Vagina (tissue), 2 donors: ENCODE measurements at regions not wholly inside any gene's neighbourhood (a gene's known extent, or its start where the extent isn't known, plus 50 kb on each side); places are given as distances from the start of the nearest gene placed in this dataset.

Source experiments
- DNase-seq, 2 donors: peaks; one replicate each; pipeline ENCODE4 v3.0.0-alpha.2; 2017; ENCODE audit errors: extremely low spot score in 2 of 2
- H3K27ac ChIP-seq: fragments of 200-600 bp; sonication (generic); one replicate; pipeline ENCODE4 v1.5.1; 2019
- H3K27me3 ChIP-seq: fragments of 200-600 bp; sonication (generic); one replicate; pipeline ENCODE4 v1.5.1; 2019
- H3K36me3 ChIP-seq, 2 donors: fragments of 200-600 bp; sonication (generic); one replicate each; pipeline ENCODE4 v1.5.1; 2017 to 2019
- H3K4me1 ChIP-seq: fragments of 200-600 bp; sonication (generic); one replicate; pipeline ENCODE4 v1.5.1; 2019
- H3K4me3 ChIP-seq, 2 donors: fragments of 200-600 bp; sonication (generic); 1 replicate in 1 of 2; 2 replicates in 1 of 2; pipeline ENCODE4 v1.5.1; 2016 to 2019
- H3K9me3 ChIP-seq: fragments of 200-600 bp; sonication (generic); one replicate; pipeline ENCODE4 v1.5.1; 2019
- POLR2A ChIP-seq, 2 donors: fragments of 450-650 bp; IDR thresholded peaks; one replicate each; pipeline ENCODE4 v1.6.1; 2017; ENCODE audit warnings: antibody characterized with exemption in 2 of 2, mild to moderate bottlenecking in 2 of 2, moderate library complexity in 2 of 2
- POLR2AphosphoS5 ChIP-seq, 2 donors: sonication (generic); formaldehyde crosslinking; IDR thresholded peaks; one replicate each; pipeline ENCODE4 v1.9.0; 2017; ENCODE audit warnings: antibody characterized with exemption in 2 of 2, mild to moderate bottlenecking in 2 of 2, low read depth in 1 of 2; ENCODE audit not compliant: insufficient read depth in 1 of 2
- intact Hi-C: fragments of 100-400 bp; cut with DNase I; formaldehyde crosslinking; loops from one replicate; pipeline ENCODE4 v1.15.1; 2023
- TF ChIP-seq, protein P1 (sequence below), 3 experiments: fragments of 450-650 bp in 2 of 3; fragments of 200-600 bp in 1 of 3; sonication (generic) in 1 of 3; IDR thresholded peaks; one replicate each; pipeline ENCODE4 v1.5.1; 2017 to 2019; ENCODE audit warnings: antibody characterized with exemption in 3 of 3, mild to moderate bottlenecking in 2 of 3, moderate library complexity in 2 of 3

DNA sequence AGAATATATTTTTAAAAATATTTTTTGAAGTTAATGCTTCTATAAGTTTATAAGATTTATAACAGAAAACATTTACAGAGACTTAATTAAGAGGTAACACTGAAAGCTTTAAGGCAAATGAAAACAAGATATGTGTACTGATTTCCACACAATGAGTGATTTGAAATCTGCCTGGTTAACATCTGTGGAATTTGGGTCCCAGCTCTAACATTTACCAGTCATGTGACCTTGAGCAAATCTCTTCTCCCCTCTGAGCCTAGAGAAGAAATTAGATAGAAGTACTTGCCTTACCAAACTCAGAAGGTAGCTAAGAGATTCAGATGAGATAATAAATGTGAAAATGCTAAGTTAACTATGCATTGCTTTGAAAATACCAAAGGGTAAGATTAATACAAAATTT lies 458.8 kb upstream of the LCORL start:
- Histone ChIP-seq H3K36me3 (no peaks in the 10 kb centered on the region), H3K9me3 (no peaks in the 10 kb centered on the region), H3K27ac (no peak overlapping the region), H3K4me3 (no peak overlapping the region), H3K27me3 (no peaks in the 10 kb centered on the region), H3K4me1 (no peaks in the 10 kb centered on the region)
- no peak for DNase-seq
- TF ChIP-seq POLR2AphosphoS5 (IDR thresholded peaks at IDR 0.05; ENCODE audit: insufficient read depth in 1 of 2, low read depth in 1 of 2) (no peak), POLR2A (IDR thresholded peaks at IDR 0.05) (no peak)
- TF ChIP-seq, protein P1, sequence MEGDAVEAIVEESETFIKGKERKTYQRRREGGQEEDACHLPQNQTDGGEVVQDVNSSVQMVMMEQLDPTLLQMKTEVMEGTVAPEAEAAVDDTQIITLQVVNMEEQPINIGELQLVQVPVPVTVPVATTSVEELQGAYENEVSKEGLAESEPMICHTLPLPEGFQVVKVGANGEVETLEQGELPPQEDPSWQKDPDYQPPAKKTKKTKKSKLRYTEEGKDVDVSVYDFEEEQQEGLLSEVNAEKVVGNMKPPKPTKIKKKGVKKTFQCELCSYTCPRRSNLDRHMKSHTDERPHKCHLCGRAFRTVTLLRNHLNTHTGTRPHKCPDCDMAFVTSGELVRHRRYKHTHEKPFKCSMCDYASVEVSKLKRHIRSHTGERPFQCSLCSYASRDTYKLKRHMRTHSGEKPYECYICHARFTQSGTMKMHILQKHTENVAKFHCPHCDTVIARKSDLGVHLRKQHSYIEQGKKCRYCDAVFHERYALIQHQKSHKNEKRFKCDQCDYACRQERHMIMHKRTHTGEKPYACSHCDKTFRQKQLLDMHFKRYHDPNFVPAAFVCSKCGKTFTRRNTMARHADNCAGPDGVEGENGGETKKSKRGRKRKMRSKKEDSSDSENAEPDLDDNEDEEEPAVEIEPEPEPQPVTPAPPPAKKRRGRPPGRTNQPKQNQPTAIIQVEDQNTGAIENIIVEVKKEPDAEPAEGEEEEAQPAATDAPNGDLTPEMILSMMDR (IDR thresholded peaks at IDR 0.05), result no peak
- intact Hi-C loops, result no loop called here

DNA sequence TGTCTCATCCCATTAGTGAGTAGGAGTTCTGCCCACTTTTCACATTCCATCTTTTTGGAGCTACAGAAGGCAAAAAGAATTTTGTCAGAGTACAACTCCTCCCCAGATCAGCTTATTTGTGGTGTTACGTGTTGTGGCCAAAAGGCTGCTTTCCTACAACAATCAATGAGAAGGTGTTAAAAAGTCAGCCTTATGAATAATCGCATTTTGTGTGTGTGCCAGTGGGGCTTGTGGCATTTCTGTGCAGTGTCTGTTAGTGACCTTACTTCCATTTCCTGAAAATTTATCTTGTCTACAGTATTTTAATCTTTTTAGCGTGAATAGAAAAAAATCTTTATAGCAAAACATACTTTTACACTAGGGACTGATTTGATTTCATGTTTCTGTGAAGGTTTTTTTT lies 458.3 kb upstream of the LCORL start:
- Histone ChIP-seq H3K4me1 (no peaks in the 10 kb centered on the region), H3K27me3 (no peaks in the 10 kb centered on the region), H3K9me3 (no peaks in the 10 kb centered on the region), H3K4me3 (no peak overlapping the region), H3K27ac (no peak overlapping the region), H3K36me3 (no peaks in the 10 kb centered on the region)
- intact Hi-C loops, result no loop called here
- TF ChIP-seq POLR2A (IDR thresholded peaks at IDR 0.05) (no peak), POLR2AphosphoS5 (IDR thresholded peaks at IDR 0.05; ENCODE audit: insufficient read depth in 1 of 2, low read depth in 1 of 2) (no peak)
- TF ChIP-seq, protein P1 (IDR thresholded peaks at IDR 0.05), result no peak
- no peak for DNase-seq

DNA sequence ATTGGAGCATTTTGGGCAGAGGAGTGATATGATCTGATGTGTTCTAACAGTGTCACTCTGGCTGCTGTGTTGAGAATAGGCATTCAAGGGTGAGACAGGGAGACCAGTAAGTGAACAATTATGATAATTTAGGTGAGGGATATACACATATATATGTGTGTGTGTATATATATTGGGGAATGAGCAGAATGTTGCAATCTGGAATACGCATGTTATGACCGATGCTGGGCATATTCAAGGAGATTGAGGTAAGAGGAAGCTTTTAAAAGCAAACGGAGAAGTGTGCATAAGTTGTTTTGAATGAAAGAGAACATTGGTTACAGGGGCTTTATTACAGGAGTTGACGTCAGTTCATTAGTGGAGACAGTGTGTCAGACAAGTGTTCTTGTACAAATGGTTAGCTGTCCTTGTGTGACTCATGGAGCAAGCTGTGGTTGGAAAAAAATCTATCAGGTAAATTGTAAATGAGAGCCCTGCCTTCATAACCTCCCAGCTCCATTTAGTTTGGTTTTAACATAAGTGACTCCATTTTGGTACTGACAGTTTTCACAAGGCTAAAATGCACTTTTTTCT lies 442.5 kb upstream of the LCORL start:
- Histone ChIP-seq H3K36me3 (no peaks in the 10 kb centered on the region), H3K27me3 (no peaks in the 10 kb centered on the region), H3K27ac (no peak overlapping the region), H3K4me1 (no peaks in the 10 kb centered on the region), H3K9me3 (no peaks in the 10 kb centered on the region), H3K4me3 (no peak overlapping the region)
- DNase-seq, result no peak
- intact Hi-C loops, result loop anchor here (5.0 kb wide), 1 partner anchor 688 kb away; no protein-coding TSS in a partner anchor
- TF ChIP-seq POLR2AphosphoS5 (IDR thresholded peaks at IDR 0.05; ENCODE audit: insufficient read depth in 1 of 2, low read depth in 1 of 2) (no peak), POLR2A (IDR thresholded peaks at IDR 0.05) (no peak)

DNA sequence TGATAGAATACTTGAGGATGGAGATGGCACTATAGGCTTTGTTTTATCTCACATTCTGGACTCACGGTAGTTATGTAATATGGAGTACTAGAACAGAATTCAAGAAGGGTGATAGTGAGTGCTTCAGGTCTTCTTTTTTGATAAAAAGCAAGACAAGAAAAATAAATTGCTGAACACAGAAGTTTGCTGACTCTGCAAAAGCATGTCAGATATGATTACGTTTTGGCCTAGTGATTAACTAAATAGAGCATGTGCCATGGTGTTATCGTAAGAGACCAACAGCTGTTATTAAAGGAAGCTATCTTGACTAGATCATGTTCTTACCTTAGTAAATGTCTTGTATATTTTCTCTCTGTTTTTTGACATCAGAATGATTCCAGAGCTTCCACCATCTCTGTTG lies 436.9 kb upstream of the LCORL start:
- intact Hi-C loops, result no loop called here
- TF ChIP-seq POLR2A (IDR thresholded peaks at IDR 0.05) (no peak), POLR2AphosphoS5 (IDR thresholded peaks at IDR 0.05; ENCODE audit: insufficient read depth in 1 of 2, low read depth in 1 of 2) (no peak)
- TF ChIP-seq, protein P1 (IDR thresholded peaks at IDR 0.05), result no peak
- no peak overlapping the region for H3K27ac ChIP-seq
- no peak for DNase-seq
- H3K27me3 ChIP-seq, result no peaks in the 10 kb centered on the region
- no peaks in the 10 kb centered on the region for H3K4me1 ChIP-seq
- no peaks in the 10 kb centered on the region for H3K9me3 ChIP-seq
- no peak overlapping the region for H3K4me3 ChIP-seq
- no peaks in the 10 kb centered on the region for H3K36me3 ChIP-seq

DNA sequence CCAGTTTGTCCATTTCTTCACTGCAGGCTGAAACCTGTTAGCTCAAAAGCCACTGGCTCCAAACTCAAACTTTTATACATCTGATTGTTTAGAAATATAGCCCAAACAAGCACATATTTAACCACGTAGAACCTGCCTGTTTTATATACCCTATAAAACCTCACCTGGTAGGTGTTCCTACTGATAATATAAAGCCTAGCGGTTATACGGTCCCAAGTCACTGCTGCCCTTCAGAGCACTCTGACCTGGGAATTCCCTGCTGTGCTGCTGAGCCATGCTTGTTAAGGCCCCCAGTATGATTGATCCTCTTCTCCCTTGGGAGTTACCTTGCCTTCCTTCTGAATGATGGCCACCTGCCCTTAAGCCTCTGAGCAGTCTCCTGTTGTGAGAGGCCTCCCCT lies 432.8 kb upstream of the LCORL start:
- H3K27ac ChIP-seq, result no peak overlapping the region
- no peaks in the 10 kb centered on the region for H3K36me3 ChIP-seq
- TF ChIP-seq, protein P1 (IDR thresholded peaks at IDR 0.05), result no peak
- TF ChIP-seq POLR2AphosphoS5 (IDR thresholded peaks at IDR 0.05; ENCODE audit: insufficient read depth in 1 of 2, low read depth in 1 of 2), result no peak
- no peak for TF ChIP-seq POLR2A (IDR thresholded peaks at IDR 0.05)

More for the DNA sequence above, 432.8 kb upstream of the LCORL start:
- intact Hi-C loops, result no loop called here
- Histone ChIP-seq H3K9me3 (no peaks in the 10 kb centered on the region), H3K27me3 (no peaks in the 10 kb centered on the region), H3K4me1 (no peaks in the 10 kb centered on the region), H3K4me3 (no peak overlapping the region)
- no peak for DNase-seq
